Activated CD4-positive, alpha-beta T cell treated with anti-CD3 and anti-CD28 coated beads, Interleukin-2, amount 50 U/mL, for 4 hours (primary cell): ENCODE measurements at regions not wholly inside any gene's neighbourhood (a gene's known extent, or its start where the extent isn't known, plus 50 kb on each side); places are given as distances from the start of the nearest gene placed in this dataset.

ENCODE experiments used
- DNase-seq, 2 experiments: peaks; one replicate each; pipeline ENCODE4 v3.0.0-alpha.2; 2020

GRCh38 chr7:45359250-45359649 lies 201.7 kb downstream of the RAMP3 start:
- no peak for DNase-seq

GRCh38 chr7:45359776-45360175 lies 202.2 kb downstream of the RAMP3 start:
- no peak for DNase-seq

- no peak for DNase-seq
Observed at GRCh38 chr7:45363669-45364068, 206.1 kb downstream of the RAMP3 start.

- no peak for DNase-seq
Observed at GRCh38 chr7:45365341-45365740, 207.8 kb downstream of the RAMP3 start.

- DNase-seq = no peak
Observed at GRCh38 chr7:45366475-45366874, 207.7 kb upstream of the ADCY1 start.

GRCh38 chr7:45367026-45367425 lies 207.1 kb upstream of the ADCY1 start:
- no peak for DNase-seq

GRCh38 chr7:45368129-45368807 lies 205.9 kb upstream of the ADCY1 start:
- DNase-seq = no peak

GRCh38 chr7:45384499-45384898 lies 189.7 kb upstream of the ADCY1 start:
- no peak for DNase-seq

GRCh38 chr7:45387837-45388236 lies 186.3 kb upstream of the ADCY1 start:
- no peak for DNase-seq

GRCh38 chr7:45389073-45389872 lies 184.9 kb upstream of the ADCY1 start:
- DNase-seq = no peak

- no peak for DNase-seq
Observed at GRCh38 chr7:45390180-45390579, 184.0 kb upstream of the ADCY1 start.

GRCh38 chr7:45390731-45391130 lies 183.4 kb upstream of the ADCY1 start:
- no peak for DNase-seq

GRCh38 chr7:45391618-45392451 lies 182.3 kb upstream of the ADCY1 start:
- no peak for DNase-seq

- no peak for DNase-seq
Observed at GRCh38 chr7:45394117-45394708, 180.0 kb upstream of the ADCY1 start.

GRCh38 chr7:45399069-45399468 lies 175.1 kb upstream of the ADCY1 start:
- no peak for DNase-seq

GRCh38 chr7:45400680-45401079 lies 173.5 kb upstream of the ADCY1 start:
- no peak for DNase-seq

GRCh38 chr7:45401155-45401554 lies 173.0 kb upstream of the ADCY1 start:
- DNase-seq = no peak

GRCh38 chr7:45401851-45402250 lies 172.3 kb upstream of the ADCY1 start:
- no peak for DNase-seq

- no peak for DNase-seq
Observed at GRCh38 chr7:45402480-45403218, 171.5 kb upstream of the ADCY1 start.

- no peak for DNase-seq
Observed at GRCh38 chr7:45404622-45405021, 169.5 kb upstream of the ADCY1 start.

GRCh38 chr7:45407730-45408408 lies 166.3 kb upstream of the ADCY1 start:
- no peak for DNase-seq

GRCh38 chr7:45408409-45408737 lies 165.8 kb upstream of the ADCY1 start:
- no peak for DNase-seq
